ENCODE measurements at regions not wholly inside any gene's neighbourhood (a gene's known extent, or its start where the extent isn't known, plus 50 kb on each side); places are given as distances from the start of the nearest gene placed in this dataset.

GRCh38 chr11:110827276-110827675 is 115.0 kb upstream of the ARHGAP20 start:
- no peak for TF ChIP-seq CTCF (conservative IDR thresholded peaks at IDR 0.05; ENCODE audit: low read depth, low read length)
- Histone ChIP-seq H3K36me3 (ENCODE audit: insufficient read depth) (no peaks in the 10 kb centered on the region), H3K27ac (no peak overlapping the region), H3K79me2 (ENCODE audit: insufficient read depth, low read depth) (no peaks in the 10 kb centered on the region), H3K4me2 (no peak overlapping the region), H4K20me1 (ENCODE audit: insufficient read depth) (no peaks in the 10 kb centered on the region), H3K4me3 (IDR thresholded peaks at IDR 0.05; ENCODE audit: insufficient read depth, low read depth, low read length) (no peak overlapping the region), H3K4me1 (ENCODE audit: low read depth, poor library complexity, severe bottlenecking) (no peaks in the 10 kb centered on the region), H3K9ac (no peak overlapping the region), H2AFZ (ENCODE audit: low read depth) (no peak overlapping the region), H3K27me3 (ENCODE audit: insufficient read depth, low read depth) (no peaks in the 10 kb centered on the region)

DNA sequence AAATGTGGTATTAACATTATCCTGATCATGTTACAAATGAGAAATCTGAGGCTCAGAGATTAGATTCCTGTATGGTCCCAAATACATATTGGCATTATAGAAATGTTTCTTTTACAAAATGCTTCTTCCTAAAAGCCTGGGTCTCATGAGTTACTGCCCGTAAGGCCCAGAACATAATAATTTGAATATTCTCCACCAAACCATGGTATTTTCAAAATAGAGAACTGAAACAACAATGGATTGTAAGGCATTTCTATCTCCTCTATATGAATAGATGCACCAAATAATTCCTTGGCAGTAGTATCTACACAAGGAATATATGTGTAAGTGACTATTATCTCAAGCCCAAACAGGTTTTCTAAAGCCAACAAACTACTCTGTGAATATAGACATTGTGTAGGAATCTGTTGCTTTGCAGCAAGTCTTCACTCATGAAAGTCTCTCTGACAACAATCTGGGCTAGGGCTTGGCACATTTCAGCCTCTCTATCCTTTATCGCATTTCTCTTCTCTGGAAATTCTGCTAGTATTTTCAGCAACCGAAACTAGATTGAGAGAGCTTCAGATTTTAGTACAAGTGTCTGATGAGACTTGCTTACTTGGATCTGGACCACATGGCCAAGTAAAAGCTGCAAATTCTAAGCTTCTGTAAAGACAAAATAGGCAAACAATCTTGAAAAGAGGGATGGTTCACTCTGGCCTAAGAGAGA is 112.8 kb upstream of the ARHGAP20 start:
- TF ChIP-seq CTCF (conservative IDR thresholded peaks at IDR 0.05; ENCODE audit: low read depth, low read length), result no peak
- Histone ChIP-seq H3K79me2 (ENCODE audit: insufficient read depth, low read depth) (no peaks in the 10 kb centered on the region), H3K4me3 (IDR thresholded peaks at IDR 0.05; ENCODE audit: insufficient read depth, low read depth, low read length) (no peak overlapping the region)

DNA sequence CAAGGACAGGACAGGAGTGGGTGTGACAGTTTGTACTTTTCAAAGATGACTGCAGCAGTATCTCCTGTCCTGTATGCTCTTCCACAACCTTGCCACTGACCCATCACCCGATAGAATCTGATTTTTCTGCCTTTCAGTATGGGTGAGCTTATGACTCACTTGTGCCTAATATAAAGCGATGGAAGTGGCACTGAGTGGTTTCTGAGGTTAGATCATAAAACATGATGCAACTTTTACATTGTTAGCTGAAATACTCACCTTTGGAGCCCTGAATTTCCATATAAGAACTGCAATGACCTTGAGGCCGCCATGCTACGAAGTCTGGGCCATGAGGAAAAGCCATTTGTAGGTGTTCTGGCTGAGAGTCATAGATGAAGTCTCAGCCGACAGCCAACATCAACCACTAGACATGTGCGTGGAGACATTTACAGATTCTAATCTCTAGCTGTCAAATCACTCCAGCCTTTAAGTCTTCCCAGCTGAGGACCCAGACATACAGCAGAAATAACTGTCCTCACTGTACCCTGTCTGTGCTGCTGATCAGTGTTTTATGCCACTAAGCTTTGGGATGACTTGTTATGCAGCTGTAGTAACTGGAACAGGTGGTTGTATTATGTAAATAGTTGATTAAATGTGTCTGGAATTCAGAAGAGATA is 105.9 kb upstream of the ARHGAP20 start:
- no peaks in the 10 kb centered on the region for H3K4me1 ChIP-seq (ENCODE audit: low read depth, poor library complexity, severe bottlenecking)
- no peak overlapping the region for H3K4me2 ChIP-seq
- no peaks in the 10 kb centered on the region for H3K79me2 ChIP-seq (ENCODE audit: insufficient read depth, low read depth)
- no peaks in the 10 kb centered on the region for H3K27me3 ChIP-seq (ENCODE audit: insufficient read depth, low read depth)
- no peaks in the 10 kb centered on the region for H4K20me1 ChIP-seq (ENCODE audit: insufficient read depth)
- no peak overlapping the region for H2AFZ ChIP-seq (ENCODE audit: low read depth)
- H3K9ac ChIP-seq, result no peak overlapping the region
- H3K36me3 ChIP-seq (ENCODE audit: insufficient read depth), result no peaks in the 10 kb centered on the region
- H3K4me3 ChIP-seq (IDR thresholded peaks at IDR 0.05; ENCODE audit: insufficient read depth, low read depth, low read length), result no peak overlapping the region
- no peak overlapping the region for H3K27ac ChIP-seq
- TF ChIP-seq CTCF (conservative IDR thresholded peaks at IDR 0.05; ENCODE audit: low read depth, low read length), result no peak

More for the DNA sequence above, 112.8 kb upstream of the ARHGAP20 start:
- Histone ChIP-seq H2AFZ (ENCODE audit: low read depth) (no peak overlapping the region), H3K9ac (no peak overlapping the region), H4K20me1 (ENCODE audit: insufficient read depth) (no peaks in the 10 kb centered on the region), H3K4me1 (ENCODE audit: low read depth, poor library complexity, severe bottlenecking) (no peaks in the 10 kb centered on the region), H3K27ac (no peak overlapping the region), H3K4me2 (no peak overlapping the region), H3K36me3 (ENCODE audit: insufficient read depth) (no peaks in the 10 kb centered on the region), H3K27me3 (ENCODE audit: insufficient read depth, low read depth) (no peaks in the 10 kb centered on the region)

- H3K27ac ChIP-seq, result no peak overlapping the region
- no peak overlapping the region for H2AFZ ChIP-seq (ENCODE audit: low read depth)
- H3K36me3 ChIP-seq (ENCODE audit: insufficient read depth), result no peaks in the 10 kb centered on the region
- H3K79me2 ChIP-seq (ENCODE audit: insufficient read depth, low read depth), result no peaks in the 10 kb centered on the region
- H3K4me3 ChIP-seq (IDR thresholded peaks at IDR 0.05; ENCODE audit: insufficient read depth, low read depth, low read length), result no peak overlapping the region
- no peaks in the 10 kb centered on the region for H3K27me3 ChIP-seq (ENCODE audit: insufficient read depth, low read depth)
- no peak overlapping the region for H3K4me2 ChIP-seq
- H3K4me1 ChIP-seq (ENCODE audit: low read depth, poor library complexity, severe bottlenecking), result no peaks in the 10 kb centered on the region
- no peaks in the 10 kb centered on the region for H4K20me1 ChIP-seq (ENCODE audit: insufficient read depth)
- no peak for TF ChIP-seq CTCF (conservative IDR thresholded peaks at IDR 0.05; ENCODE audit: low read depth, low read length)
- no peak overlapping the region for H3K9ac ChIP-seq
These were observed 100.0 kb upstream of the ARHGAP20 start for GRCh38 chr11:110812086-110812733.
